ENCODE measurements at regions not wholly inside any gene's neighbourhood (a gene's known extent, or its start where the extent isn't known, plus 50 kb on each side); places are given as distances from the start of the nearest gene placed in this dataset.
A peak's percentile ranks its signal among the peaks of the same experiment; 100 is the strongest.

- no peak overlapping the region for H3K27ac ChIP-seq (ENCODE audit: low read depth, low read length)
- H3K36me3 ChIP-seq (ENCODE audit: insufficient read depth, low read length): no peaks in the 10 kb centered on the region
- DNase-seq (ENCODE audit: insufficient read length, low spot score, missing footprints): no peak
- no peak overlapping the region for H3K4me3 ChIP-seq (ENCODE audit: insufficient read depth, low read length)
- H3K9me3 ChIP-seq (ENCODE audit: low read depth, low read length): no peaks in the 10 kb centered on the region
- H4K20me1 ChIP-seq (ENCODE audit: insufficient read depth, low read length): no peaks in the 10 kb centered on the region
- H3K79me2 ChIP-seq (ENCODE audit: insufficient read depth, low read length): no peaks in the 10 kb centered on the region
- H3K4me2 ChIP-seq (ENCODE audit: insufficient read depth, low read length): no peak overlapping the region
- H3K27me3 ChIP-seq (ENCODE audit: insufficient read depth, low read length): peaks cover 4% of the 10 kb centered on the region
- H3K4me1 ChIP-seq (ENCODE audit: insufficient read depth, low read length): no peaks in the 10 kb centered on the region
- H2AFZ ChIP-seq (ENCODE audit: low read length): no peak overlapping the region
- no peak for TF ChIP-seq CTCF (IDR thresholded peaks at IDR 0.05; ENCODE audit: extremely low read depth, low read depth, low read length)
Observed at GRCh38 chr1:43037466-43037865, 78.8 kb upstream of the SLC2A1 start.

- no peak overlapping the region for H3K4me3 ChIP-seq (ENCODE audit: insufficient read depth, low read length)
- no peaks in the 10 kb centered on the region for H3K36me3 ChIP-seq (ENCODE audit: insufficient read depth, low read length)
- H3K9me3 ChIP-seq (ENCODE audit: low read depth, low read length): no peaks in the 10 kb centered on the region
- H3K4me1 ChIP-seq (ENCODE audit: insufficient read depth, low read length): no peaks in the 10 kb centered on the region
- no peak for TF ChIP-seq CTCF (IDR thresholded peaks at IDR 0.05; ENCODE audit: extremely low read depth, low read depth, low read length)
- no peak overlapping the region for H3K4me2 ChIP-seq (ENCODE audit: insufficient read depth, low read length)
- DNase-seq (ENCODE audit: insufficient read length, low spot score, missing footprints): no peak
- no peak overlapping the region for H2AFZ ChIP-seq (ENCODE audit: low read length)
- H4K20me1 ChIP-seq (ENCODE audit: insufficient read depth, low read length): no peaks in the 10 kb centered on the region
- H3K27ac ChIP-seq (ENCODE audit: low read depth, low read length): no peak overlapping the region
- H3K79me2 ChIP-seq (ENCODE audit: insufficient read depth, low read length): no peaks in the 10 kb centered on the region
- H3K27me3 ChIP-seq (ENCODE audit: insufficient read depth, low read length): no peaks in the 10 kb centered on the region
Observed at GRCh38 chr1:43036932-43037331, 78.3 kb upstream of the SLC2A1 start.

- Histone ChIP-seq H3K4me1 (ENCODE audit: insufficient read depth, low read length) (no peaks in the 10 kb centered on the region), H4K20me1 (ENCODE audit: insufficient read depth, low read length) (no peaks in the 10 kb centered on the region), H3K27ac (ENCODE audit: low read depth, low read length) (no peak overlapping the region), H2AFZ (ENCODE audit: low read length) (no peak overlapping the region), H3K4me3 (ENCODE audit: insufficient read depth, low read length) (no peak overlapping the region), H3K36me3 (ENCODE audit: insufficient read depth, low read length) (no peaks in the 10 kb centered on the region), H3K27me3 (ENCODE audit: insufficient read depth, low read length) (no peaks in the 10 kb centered on the region), H3K79me2 (ENCODE audit: insufficient read depth, low read length) (no peaks in the 10 kb centered on the region), H3K9me3 (ENCODE audit: low read depth, low read length) (no peaks in the 10 kb centered on the region), H3K4me2 (ENCODE audit: insufficient read depth, low read length) (no peak overlapping the region)
- no peak for TF ChIP-seq CTCF (IDR thresholded peaks at IDR 0.05; ENCODE audit: extremely low read depth, low read depth, low read length)
- DNase-seq (ENCODE audit: insufficient read length, low spot score, missing footprints): peak; percentile 77
Observed at GRCh38 chr1:43035821-43036741, 77.4 kb upstream of the SLC2A1 start.

GRCh38 chr1:43034778-43035177 is 76.1 kb upstream of the SLC2A1 start:
- no peak for DNase-seq (ENCODE audit: insufficient read length, low spot score, missing footprints)
- H3K27ac ChIP-seq (ENCODE audit: low read depth, low read length): no peak overlapping the region
- H3K4me1 ChIP-seq (ENCODE audit: insufficient read depth, low read length): no peaks in the 10 kb centered on the region
- TF ChIP-seq CTCF (IDR thresholded peaks at IDR 0.05; ENCODE audit: extremely low read depth, low read depth, low read length): no peak
- H3K79me2 ChIP-seq (ENCODE audit: insufficient read depth, low read length): no peaks in the 10 kb centered on the region
- no peak overlapping the region for H3K4me2 ChIP-seq (ENCODE audit: insufficient read depth, low read length)
- H3K9me3 ChIP-seq (ENCODE audit: low read depth, low read length): no peaks in the 10 kb centered on the region
- no peaks in the 10 kb centered on the region for H3K36me3 ChIP-seq (ENCODE audit: insufficient read depth, low read length)
- no peaks in the 10 kb centered on the region for H3K27me3 ChIP-seq (ENCODE audit: insufficient read depth, low read length)
- no peak overlapping the region for H3K4me3 ChIP-seq (ENCODE audit: insufficient read depth, low read length)
- H2AFZ ChIP-seq (ENCODE audit: low read length): peak overlapping the region; percentile 51
- no peaks in the 10 kb centered on the region for H4K20me1 ChIP-seq (ENCODE audit: insufficient read depth, low read length)
